ENCODE measurements at regions not wholly inside any gene's neighbourhood (a gene's known extent, or its start where the extent isn't known, plus 50 kb on each side); places are given as distances from the start of the nearest gene placed in this dataset.

- Histone ChIP-seq H3K27ac (ENCODE audit: low read depth, low read length, poor library complexity, severe bottlenecking) (no peak overlapping the region), H3K4me1 (ENCODE audit: insufficient read depth, low read length, severe bottlenecking) (no peaks in the 10 kb centered on the region), H3K9me2 (ENCODE audit: low read depth, low read length) (no peaks in the 10 kb centered on the region), H3K79me2 (ENCODE audit: insufficient read depth, low read length) (no peaks in the 10 kb centered on the region), H3K36me3 (ENCODE audit: insufficient read depth, low read length) (no peaks in the 10 kb centered on the region), H3K9me3 (ENCODE audit: low read length) (no peaks in the 10 kb centered on the region), H2AFZ (ENCODE audit: low read length) (no peak overlapping the region), H3K4me2 (ENCODE audit: low read length) (no peak overlapping the region), H3K9ac (ENCODE audit: low read length) (no peak overlapping the region), H4K20me1 (ENCODE audit: insufficient read depth, low read length) (no peaks in the 10 kb centered on the region), H3F3A (ENCODE audit: insufficient read depth, low read length) (no peaks in the 10 kb centered on the region), H3K27me3 (ENCODE audit: insufficient read depth, low read length) (no peaks in the 10 kb centered on the region), H3K4me3 (ENCODE audit: low read depth, low read length, poor library complexity, severe bottlenecking) (no peak overlapping the region)
- TF ChIP-seq EZH2 (IDR thresholded peaks at IDR 0.05; ENCODE audit: borderline replicate concordance, low read length) (no peak), CTCF (IDR thresholded peaks at IDR 0.05; ENCODE audit: low read length) (no peak)
Measured at GRCh38 chr20:39282619-39283092, 320.5 kb downstream of the DHX35 start.

- no peaks in the 10 kb centered on the region for H3K9me2 ChIP-seq (ENCODE audit: low read depth, low read length)
- no peaks in the 10 kb centered on the region for H3K79me2 ChIP-seq (ENCODE audit: insufficient read depth, low read length)
- no peak overlapping the region for H2AFZ ChIP-seq (ENCODE audit: low read length)
- no peak overlapping the region for H3K4me2 ChIP-seq (ENCODE audit: low read length)
- no peaks in the 10 kb centered on the region for H4K20me1 ChIP-seq (ENCODE audit: insufficient read depth, low read length)
- no peaks in the 10 kb centered on the region for H3K4me1 ChIP-seq (ENCODE audit: insufficient read depth, low read length, severe bottlenecking)
- no peaks in the 10 kb centered on the region for H3K27me3 ChIP-seq (ENCODE audit: insufficient read depth, low read length)
- no peaks in the 10 kb centered on the region for H3F3A ChIP-seq (ENCODE audit: insufficient read depth, low read length)
- H3K9me3 ChIP-seq (ENCODE audit: low read length): no peaks in the 10 kb centered on the region
- no peak overlapping the region for H3K4me3 ChIP-seq (ENCODE audit: low read depth, low read length, poor library complexity, severe bottlenecking)
- no peaks in the 10 kb centered on the region for H3K36me3 ChIP-seq (ENCODE audit: insufficient read depth, low read length)
- no peak for TF ChIP-seq CTCF (IDR thresholded peaks at IDR 0.05; ENCODE audit: low read length)
- TF ChIP-seq EZH2 (IDR thresholded peaks at IDR 0.05; ENCODE audit: borderline replicate concordance, low read length): no peak
- no peak overlapping the region for H3K9ac ChIP-seq (ENCODE audit: low read length)
- no peak overlapping the region for H3K27ac ChIP-seq (ENCODE audit: low read depth, low read length, poor library complexity, severe bottlenecking)
Measured at GRCh38 chr20:39280875-39281274, 318.7 kb downstream of the DHX35 start.

- H3K4me1 ChIP-seq (ENCODE audit: insufficient read depth, low read length, severe bottlenecking): no peaks in the 10 kb centered on the region
- no peaks in the 10 kb centered on the region for H3K79me2 ChIP-seq (ENCODE audit: insufficient read depth, low read length)
- no peak overlapping the region for H3K9ac ChIP-seq (ENCODE audit: low read length)
- H3K27me3 ChIP-seq (ENCODE audit: insufficient read depth, low read length): no peaks in the 10 kb centered on the region
- no peaks in the 10 kb centered on the region for H3K9me3 ChIP-seq (ENCODE audit: low read length)
- no peak overlapping the region for H3K4me2 ChIP-seq (ENCODE audit: low read length)
- no peak overlapping the region for H2AFZ ChIP-seq (ENCODE audit: low read length)
- no peaks in the 10 kb centered on the region for H3K9me2 ChIP-seq (ENCODE audit: low read depth, low read length)
- H3K4me3 ChIP-seq (ENCODE audit: low read depth, low read length, poor library complexity, severe bottlenecking): no peak overlapping the region
- H4K20me1 ChIP-seq (ENCODE audit: insufficient read depth, low read length): no peaks in the 10 kb centered on the region
- no peaks in the 10 kb centered on the region for H3K36me3 ChIP-seq (ENCODE audit: insufficient read depth, low read length)
- TF ChIP-seq EZH2 (IDR thresholded peaks at IDR 0.05; ENCODE audit: borderline replicate concordance, low read length) (no peak), CTCF (IDR thresholded peaks at IDR 0.05; ENCODE audit: low read length) (no peak)
- no peaks in the 10 kb centered on the region for H3F3A ChIP-seq (ENCODE audit: insufficient read depth, low read length)
- H3K27ac ChIP-seq (ENCODE audit: low read depth, low read length, poor library complexity, severe bottlenecking): no peak overlapping the region
Measured at GRCh38 chr20:39278230-39278788, 316.2 kb downstream of the DHX35 start.
